Type B pancreatic cell (in vitro differentiated cells): ENCODE measurements at regions not wholly inside any gene's neighbourhood (a gene's known extent, or its start where the extent isn't known, plus 50 kb on each side); places are given as distances from the start of the nearest gene placed in this dataset.
A peak's percentile ranks its signal among the peaks of the same experiment; 100 is the strongest.
"Not testable (repeated sequence)": the region's sequence is repeated elsewhere in the genome, so short reads cannot be mapped to it uniquely, and the experiment has no call there.

Experiments used
- DNase-seq: peaks from one replicate; pipeline ENCODE4 v3.0.0; 2021; ENCODE audit warnings: mixed read lengths; ENCODE audit not compliant: unreplicated experiment; ENCODE audit errors: extremely low spot score
- H3K27ac Mint-ChIP-seq: 2 replicates; pipeline ENCODE4 v1.8.0; 2021; ENCODE audit warnings: mild to moderate bottlenecking, mixed read lengths
- H3K27me3 Mint-ChIP-seq: 2 replicates; pipeline ENCODE4 v1.8.0; 2021; ENCODE audit warnings: mixed read lengths
- H3K36me3 Mint-ChIP-seq: 2 replicates; pipeline ENCODE4 v1.8.0; 2021; ENCODE audit warnings: mixed read lengths
- H3K4me1 Mint-ChIP-seq: one replicate; pipeline ENCODE4 v1.8.0; 2021; ENCODE audit warnings: mixed read lengths; ENCODE audit not compliant: unreplicated experiment
- H3K4me3 Mint-ChIP-seq: 2 replicates; pipeline ENCODE4 v1.8.0; 2021; ENCODE audit warnings: mild to moderate bottlenecking, mixed read lengths
- H3K9me3 Mint-ChIP-seq: 2 replicates; pipeline ENCODE4 v1.8.0; 2021; ENCODE audit warnings: mixed read lengths
- CTCF ChIP-seq: fragments of 200-600 bp; sonication (generic); conservative IDR thresholded peaks from 2 replicates; pipeline ENCODE4 v1.5.0; 2021; ENCODE audit warnings: antibody characterized with exemption, mild to moderate bottlenecking

DNA sequence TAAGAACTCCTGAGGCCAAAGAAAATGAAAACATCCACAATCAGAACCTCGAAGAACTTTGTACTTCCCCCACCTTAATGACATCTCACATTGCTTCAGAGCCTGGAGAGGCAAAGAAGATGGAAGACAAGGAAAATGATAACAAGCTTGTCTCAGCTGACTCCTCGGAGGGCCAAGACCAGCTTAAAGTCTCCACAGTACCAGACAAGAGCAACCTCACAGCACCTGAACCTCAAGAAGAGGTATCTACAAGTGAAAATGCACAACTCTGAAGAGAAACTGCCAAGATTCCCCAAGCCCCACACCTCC, 97.5 kb downstream of the HNRNPD start:
- no peaks in the 10 kb centered on the region for H3K9me3 Mint-ChIP-seq
- no peak for DNase-seq
- no peak overlapping the region for H3K27ac Mint-ChIP-seq
- H3K4me3 Mint-ChIP-seq, result no peak overlapping the region
- peaks cover 42% of the 10 kb centered on the region for H3K27me3 Mint-ChIP-seq
- TF ChIP-seq CTCF, result no peak
- no peaks in the 10 kb centered on the region for H3K4me1 Mint-ChIP-seq
- no peaks in the 10 kb centered on the region for H3K36me3 Mint-ChIP-seq

DNA sequence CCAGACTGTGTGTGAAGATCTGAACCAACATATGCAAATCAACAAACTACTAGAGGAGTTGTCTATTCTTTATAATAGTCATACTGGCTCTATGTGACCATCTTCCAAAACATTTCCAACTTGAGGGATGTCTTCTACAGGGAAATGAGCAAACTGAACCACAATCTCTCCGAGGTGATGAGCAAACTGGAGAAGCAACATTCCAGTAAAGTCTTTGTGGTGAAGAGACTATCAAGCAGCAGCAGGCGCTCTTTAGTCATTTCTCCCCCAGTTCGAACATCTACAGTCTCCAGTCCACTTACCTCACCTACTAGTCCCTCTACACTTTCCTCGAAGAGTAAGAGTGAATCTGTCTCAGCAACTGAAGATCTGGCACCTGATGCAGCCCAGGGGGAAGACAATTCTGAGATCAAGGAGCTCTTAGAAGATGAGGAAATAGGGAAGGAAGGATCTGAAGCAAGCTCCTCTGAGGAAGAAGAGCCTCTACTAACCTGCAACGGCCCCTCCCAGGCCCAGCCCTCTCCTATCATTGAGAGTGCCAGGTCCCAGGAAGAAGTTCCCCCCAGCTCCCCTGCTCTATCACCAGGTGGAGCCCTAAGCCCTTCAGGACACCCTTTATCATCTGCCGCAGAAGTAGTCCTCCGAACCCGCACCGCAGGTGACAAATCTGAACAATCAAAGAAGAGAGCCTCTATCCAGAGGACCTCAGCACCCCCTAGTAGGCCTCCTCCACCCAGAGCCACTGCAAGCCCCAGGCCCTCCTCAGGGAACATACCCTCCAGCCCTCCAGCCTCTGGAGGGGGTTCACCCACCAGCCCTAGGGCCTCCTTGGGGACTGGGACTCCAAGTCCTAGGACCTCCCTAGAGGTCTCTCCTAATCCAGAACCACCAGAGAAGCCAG, 98.1 kb downstream of the HNRNPD start:
- Mint-ChIP-seq H3K27ac (no peak overlapping the region), H3K4me3 (no peak overlapping the region), H3K27me3 (peaks cover 42% of the 10 kb centered on the region), H3K9me3 (no peaks in the 10 kb centered on the region), H3K4me1 (no peaks in the 10 kb centered on the region), H3K36me3 (no peaks in the 10 kb centered on the region)
- no peak for TF ChIP-seq CTCF
- no peak for DNase-seq

DNA sequence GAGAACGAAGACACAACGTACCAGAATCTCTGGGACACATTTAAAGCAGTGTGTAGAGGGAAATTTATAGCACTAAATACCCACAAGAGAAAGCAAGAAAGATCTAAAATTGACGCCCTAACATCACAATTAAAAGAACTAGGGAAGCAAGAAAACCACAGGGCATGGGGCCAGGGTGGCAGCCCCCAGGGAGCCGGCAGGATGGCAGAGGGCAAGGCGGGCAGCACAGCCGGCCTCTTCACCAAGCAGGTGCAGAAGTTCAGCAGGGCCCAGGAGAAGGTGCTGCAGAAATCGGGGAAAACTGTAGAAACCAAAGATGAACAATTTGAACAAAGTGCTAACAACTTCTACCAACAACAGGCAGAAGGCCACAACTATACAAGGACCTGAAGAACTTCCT, 99.1 kb downstream of the HNRNPD start:
- not testable (repeated sequence) for H3K36me3 Mint-ChIP-seq, H3K4me3 Mint-ChIP-seq, H3K27ac Mint-ChIP-seq, H3K9me3 Mint-ChIP-seq, H3K4me1 Mint-ChIP-seq, DNase-seq
- peaks cover 42% of the 10 kb centered on the region for H3K27me3 Mint-ChIP-seq

DNA sequence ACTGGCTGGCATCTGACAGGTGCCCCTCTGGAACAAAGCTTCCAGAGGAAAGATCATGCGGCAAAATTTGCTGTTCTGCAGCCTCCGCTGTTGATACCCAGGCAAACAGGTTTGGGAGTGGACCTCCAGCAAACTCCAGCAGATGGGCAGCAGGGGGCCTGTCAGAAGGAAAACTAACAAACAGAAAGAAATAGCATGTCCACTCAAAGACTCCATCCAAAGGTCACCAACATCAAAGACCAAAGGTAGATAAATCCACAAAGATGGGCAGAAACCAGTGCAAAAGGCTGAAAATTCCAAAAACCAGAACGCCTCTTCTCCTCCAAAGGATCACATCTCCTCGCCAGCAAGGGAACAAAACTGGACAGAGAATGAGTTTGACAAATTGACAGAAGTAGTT, 101.3 kb downstream of the HNRNPD start:
- not testable (repeated sequence) for H3K36me3 Mint-ChIP-seq, H3K27ac Mint-ChIP-seq, H3K4me3 Mint-ChIP-seq, DNase-seq, H3K4me1 Mint-ChIP-seq, H3K9me3 Mint-ChIP-seq
- H3K27me3 Mint-ChIP-seq, result peaks cover 26% of the 10 kb centered on the region

- not testable (repeated sequence) for H3K36me3 Mint-ChIP-seq, H3K4me1 Mint-ChIP-seq, H3K9me3 Mint-ChIP-seq, DNase-seq, H3K4me3 Mint-ChIP-seq, H3K27ac Mint-ChIP-seq
- peaks cover 21% of the 10 kb centered on the region for H3K27me3 Mint-ChIP-seq
These were observed 101.8 kb downstream of the HNRNPD start for GRCh38 chr4:82271915-82272480.

DNA sequence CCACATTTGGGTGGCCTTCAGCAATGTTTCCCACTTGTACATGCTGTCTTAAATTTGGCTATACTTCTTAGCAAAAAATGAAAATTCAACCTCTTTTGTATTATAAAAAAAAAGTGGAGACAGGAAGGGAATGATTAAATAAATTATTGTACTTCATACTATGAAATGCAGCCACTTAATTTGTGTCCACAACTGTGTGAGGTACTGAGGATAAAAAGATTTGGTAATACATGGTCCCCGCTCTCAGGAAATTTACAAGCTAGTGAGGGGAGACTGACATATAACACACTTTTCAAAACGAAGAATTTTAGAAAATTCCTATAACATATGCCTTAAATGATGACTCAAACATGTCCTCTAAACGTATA, 105.0 kb downstream of the HNRNPD start:
- peaks cover 4% of the 10 kb centered on the region for H3K4me1 Mint-ChIP-seq
- H3K27ac Mint-ChIP-seq, result no peak overlapping the region
- peaks cover 3% of the 10 kb centered on the region for H3K27me3 Mint-ChIP-seq
- H3K9me3 Mint-ChIP-seq, result peaks cover 3% of the 10 kb centered on the region
- TF ChIP-seq CTCF, result peak; percentile 3
- no peak overlapping the region for H3K4me3 Mint-ChIP-seq
- DNase-seq, result no peak
- no peaks in the 10 kb centered on the region for H3K36me3 Mint-ChIP-seq

GRCh38 chr4:82268050-82268825, 105.6 kb downstream of the HNRNPD start:
- peak; percentile 89 for TF ChIP-seq CTCF
- DNase-seq, result no peak

More at GRCh38 chr4:82268050-82268825, 105.6 kb downstream of the HNRNPD start:
- peaks cover 3% of the 10 kb centered on the region for H3K9me3 Mint-ChIP-seq
- no peak overlapping the region for H3K4me3 Mint-ChIP-seq
- H3K27ac Mint-ChIP-seq, result no peak overlapping the region
- no peaks in the 10 kb centered on the region for H3K36me3 Mint-ChIP-seq
- peaks cover 3% of the 10 kb centered on the region for H3K27me3 Mint-ChIP-seq
- peaks cover 4% of the 10 kb centered on the region for H3K4me1 Mint-ChIP-seq
